ENCODE measurements at regions not wholly inside any gene's neighbourhood (a gene's known extent, or its start where the extent isn't known, plus 50 kb on each side); places are given as distances from the start of the nearest gene placed in this dataset.

- no peak for TF ChIP-seq ZNF274 (IDR thresholded peaks at IDR 0.05; ENCODE audit: low read depth, low read length)
- no peak for TF ChIP-seq YY1 (IDR thresholded peaks at IDR 0.05; ENCODE audit: insufficient read depth, insufficient read length)
- TF ChIP-seq SUZ12 (IDR thresholded peaks at IDR 0.05; ENCODE audit: extremely low read depth, insufficient read depth, insufficient read length) = no peak
These were observed 174.6 kb upstream of the SVIL start for GRCh38 chr10:29809383-29809782.
